Stimulated activated CD8-positive, alpha-beta memory T cell treated with anti-CD3 and anti-CD28 coated beads, Interleukin-15, amount 100 ng/mL, for 24 hours (primary cell): ENCODE measurements at regions not wholly inside any gene's neighbourhood (a gene's known extent, or its start where the extent isn't known, plus 50 kb on each side); places are given as distances from the start of the nearest gene placed in this dataset.
"Not testable (repeated sequence)": the region's sequence is repeated elsewhere in the genome, so short reads cannot be mapped to it uniquely, and the experiment has no call there.

Experiments used
- DNase-seq: peaks from one replicate; pipeline ENCODE4 v3.0.0-alpha.2; 2020; ENCODE audit warnings: low read depth

DNA sequence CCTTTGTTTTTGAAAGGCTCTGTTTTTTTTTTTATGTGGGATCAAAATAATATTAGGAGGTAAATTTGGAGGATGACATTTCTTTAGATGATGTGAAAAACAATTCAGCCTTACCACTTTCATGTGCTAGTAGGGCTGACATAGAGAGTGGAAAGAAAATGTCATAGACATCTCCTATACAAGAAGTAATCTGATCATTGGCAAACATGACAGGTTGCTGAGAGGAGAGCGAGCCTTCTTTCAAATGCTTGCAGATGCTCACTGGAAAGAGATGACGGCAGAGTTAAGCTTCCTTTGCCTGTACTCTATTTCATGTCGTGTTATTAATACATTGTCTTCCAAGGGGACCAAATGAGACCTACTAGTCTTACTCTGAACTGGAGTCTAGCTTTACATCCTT, 160.1 kb upstream of the DAP start:
- DNase-seq = no peak

- no peak for DNase-seq
Observed at GRCh38 chr5:10920400-10920799, 159.4 kb upstream of the DAP start.

DNA sequence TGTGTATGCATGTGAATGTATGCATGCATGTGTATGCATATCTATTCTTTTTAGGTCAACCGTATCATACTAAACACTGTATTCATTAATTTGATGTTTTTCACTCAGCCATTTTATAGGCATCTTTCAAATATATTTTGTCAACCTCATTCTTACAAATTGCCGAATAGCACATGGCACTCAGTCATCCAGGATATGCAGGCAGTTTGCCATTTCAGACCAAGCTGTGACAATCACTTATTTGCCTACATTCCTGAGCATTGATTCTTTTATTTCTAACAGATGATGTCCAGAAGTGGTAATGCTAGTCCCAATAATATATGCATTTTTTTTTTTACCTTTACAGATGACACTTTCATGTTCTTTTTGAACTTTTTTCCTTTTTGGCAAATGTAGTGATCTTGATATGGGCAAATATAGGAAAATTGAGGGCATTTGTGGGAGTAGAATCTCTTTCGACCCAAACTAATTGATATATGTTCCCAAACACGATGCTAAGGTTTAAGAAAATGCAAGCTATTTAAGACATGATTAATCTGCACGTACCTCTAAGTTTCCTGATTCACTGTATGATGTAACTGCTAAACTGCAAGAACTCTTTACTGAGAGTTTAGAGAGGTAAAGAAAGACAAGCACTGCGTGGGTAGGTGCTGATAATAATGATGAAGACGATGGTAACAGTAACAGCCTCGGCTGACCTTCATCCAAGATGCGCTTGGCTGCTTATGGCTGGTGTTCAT, 153.9 kb upstream of the DAP start:
- no peak for DNase-seq

DNA sequence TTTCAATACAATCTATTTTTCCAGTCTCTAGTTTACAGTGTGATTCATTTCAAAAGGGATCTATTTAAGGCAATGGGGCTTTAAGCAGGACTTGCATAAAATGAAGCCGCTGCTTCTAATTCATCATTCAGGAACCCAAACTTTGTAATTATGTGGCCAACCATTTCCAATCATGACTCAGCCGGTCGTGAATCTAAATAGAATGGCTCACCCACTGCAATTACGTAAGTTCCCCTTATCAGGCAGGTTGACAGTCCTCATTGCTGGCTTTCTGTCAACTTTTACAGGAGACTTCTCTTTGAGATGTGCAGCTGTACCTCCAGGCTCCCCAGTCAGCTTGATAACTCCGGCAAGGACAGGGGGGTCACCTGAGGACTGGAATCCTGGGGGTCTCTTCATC, 152.8 kb upstream of the DAP start:
- no peak for DNase-seq

- DNase-seq = no peak
Observed at GRCh38 chr5:10913181-10913810, 152.3 kb upstream of the DAP start.

- DNase-seq = no peak
Observed at GRCh38 chr5:10912435-10912834, 151.4 kb upstream of the DAP start.

GRCh38 chr5:10910261-10910660, 149.2 kb upstream of the DAP start:
- no peak for DNase-seq

DNA sequence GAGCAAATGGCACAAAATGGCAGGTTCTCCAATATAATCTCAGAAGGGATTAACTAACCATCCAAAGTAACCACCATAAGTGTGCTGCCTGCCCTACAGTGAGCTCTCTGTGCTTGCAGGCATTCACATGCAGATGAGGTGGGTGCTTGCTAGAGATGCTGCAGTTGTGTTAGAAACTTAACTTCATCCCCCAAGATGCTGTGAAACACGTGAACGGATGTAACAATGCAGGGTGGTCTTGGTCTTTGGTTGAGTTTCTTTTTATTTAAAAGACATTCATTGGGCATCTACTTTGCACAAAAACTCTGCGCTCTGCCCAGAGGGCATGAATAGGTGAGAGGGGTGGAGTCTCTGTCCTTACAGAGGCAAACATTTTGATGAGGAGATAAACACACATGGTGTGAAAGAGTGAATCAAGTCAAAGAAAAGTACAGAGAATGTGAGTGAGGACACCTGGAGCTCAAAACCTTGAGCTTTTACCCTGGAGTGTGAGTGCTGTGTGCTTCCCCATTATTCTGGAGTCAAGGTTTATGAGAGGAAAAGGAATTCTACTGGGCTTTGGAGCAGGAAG, 143.9 kb upstream of the DAP start:
- DNase-seq = no peak

DNA sequence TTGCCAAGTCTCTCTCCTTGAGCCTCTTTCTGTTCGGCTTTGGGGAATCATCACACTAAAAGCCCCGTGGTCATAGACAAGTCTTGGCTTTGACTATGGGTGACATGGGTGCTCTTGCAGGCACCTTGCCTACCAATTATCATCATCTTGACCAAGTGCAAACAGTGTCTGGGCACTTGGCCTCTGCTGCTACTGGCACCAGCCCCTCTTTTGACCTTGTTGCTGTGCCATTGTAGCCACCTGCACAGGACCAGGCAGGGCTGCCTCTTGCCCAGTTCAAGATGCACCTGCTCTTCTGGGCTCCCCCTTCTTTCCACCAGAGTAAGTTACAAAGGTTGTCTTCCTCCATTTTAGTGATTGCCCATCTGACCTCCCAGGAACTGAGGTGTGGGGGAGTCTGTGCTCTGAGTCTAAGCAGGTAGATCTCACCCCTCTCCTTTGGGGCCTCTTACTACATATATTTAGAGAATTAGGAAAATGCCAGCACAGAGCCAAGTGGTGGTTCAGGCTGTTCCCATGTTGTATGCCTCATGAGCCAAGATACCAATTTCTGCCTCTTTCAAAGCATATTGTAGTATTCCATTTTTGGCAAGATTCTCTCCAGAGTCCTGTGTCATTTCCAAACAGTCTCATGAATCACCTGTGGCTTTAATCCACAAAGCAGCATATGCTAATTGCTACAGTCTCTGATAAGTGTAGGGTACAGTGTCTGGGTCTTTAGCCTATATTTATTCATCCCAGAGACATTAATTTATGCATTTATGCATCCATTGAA, 142.9 kb upstream of the DAP start:
- no peak for DNase-seq

DNA sequence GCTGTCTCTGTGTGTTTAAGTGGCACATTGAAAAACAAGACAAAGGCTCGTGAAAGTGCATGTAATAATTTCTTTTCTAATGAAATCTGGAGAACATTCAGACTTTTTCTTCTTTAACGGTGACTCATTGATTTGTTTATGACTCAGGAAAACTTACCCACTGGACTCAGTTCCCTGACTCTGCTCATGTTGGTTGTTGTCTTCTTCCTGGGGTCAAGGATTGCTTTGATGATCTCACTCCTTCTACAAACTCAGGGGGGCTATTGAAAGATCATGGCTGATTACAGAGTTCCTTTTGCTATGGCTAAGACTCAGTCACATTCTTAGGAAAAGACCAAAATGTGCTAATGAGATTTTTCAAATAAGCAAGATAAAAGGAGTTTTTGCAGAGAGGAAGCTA, 141.1 kb upstream of the DAP start:
- no peak for DNase-seq

DNA sequence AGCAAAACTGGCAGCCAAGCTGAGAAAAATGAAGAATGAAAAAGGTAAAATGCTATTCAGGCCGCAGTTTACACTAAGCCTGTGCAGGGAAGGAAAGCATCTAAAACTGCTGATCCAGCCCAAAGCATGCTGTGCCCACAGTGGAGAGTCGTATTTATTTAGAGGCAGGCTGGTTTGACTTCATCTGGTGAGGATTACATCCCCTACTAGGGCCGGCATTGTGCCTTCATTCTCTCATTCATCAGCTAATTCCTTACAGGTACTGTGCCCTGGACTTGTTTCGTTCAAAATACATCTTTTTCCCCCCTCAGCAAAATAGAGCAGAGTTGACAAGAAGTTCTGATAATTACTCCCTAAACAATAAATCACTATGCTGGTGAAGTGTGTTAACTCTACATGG, 137.5 kb upstream of the DAP start:
- DNase-seq = no peak

DNA sequence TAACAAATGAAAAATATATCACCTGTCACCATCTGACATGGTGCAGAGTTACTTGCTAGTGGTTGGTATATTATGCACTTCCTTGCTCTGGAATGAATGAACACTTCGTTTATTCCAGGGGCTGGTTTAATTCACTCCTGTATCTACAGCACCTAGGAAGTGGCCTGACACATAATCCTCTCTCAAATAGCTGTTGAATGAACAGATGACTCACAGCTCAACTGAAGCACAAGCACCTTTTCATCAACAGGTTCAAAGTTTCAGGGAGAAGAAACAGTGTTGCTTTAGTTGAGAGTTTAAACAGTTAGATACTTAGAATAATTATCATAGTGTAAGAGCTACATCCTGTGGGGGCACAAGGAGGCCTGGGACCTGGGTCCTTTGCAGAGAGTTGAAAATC, 135.0 kb upstream of the DAP start:
- DNase-seq = no peak

DNA sequence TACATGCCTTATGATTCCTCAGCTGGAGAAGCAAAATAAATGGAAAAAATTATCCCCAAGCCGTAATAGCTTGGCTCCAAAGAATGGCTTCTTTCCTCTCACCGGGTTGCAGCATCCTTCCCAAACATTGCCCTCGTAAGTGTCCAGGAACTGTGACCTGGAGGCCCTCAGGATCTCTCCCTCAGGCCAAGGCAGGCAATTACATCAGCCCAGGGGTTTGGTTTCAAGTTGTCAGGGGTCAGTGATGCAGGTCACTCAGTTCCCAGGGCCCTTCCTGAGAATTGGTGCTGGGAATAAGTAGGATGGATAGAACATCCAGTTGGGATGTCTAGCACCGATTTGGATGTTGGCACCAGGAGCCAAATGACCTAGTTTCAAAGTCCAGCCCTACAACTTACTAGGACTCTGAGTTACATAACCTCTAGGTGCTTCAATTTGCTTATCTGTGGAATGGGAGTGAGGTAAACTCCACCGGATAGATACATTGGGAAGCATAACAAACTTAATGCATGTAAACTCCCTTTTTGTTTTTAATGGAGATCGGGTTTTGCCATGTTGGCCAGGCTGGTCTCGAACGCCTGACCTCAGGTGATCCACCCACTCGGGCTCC, 133.5 kb upstream of the DAP start:
- no peak for DNase-seq

- no peak for DNase-seq
Observed at GRCh38 chr5:10892911-10893215, 131.8 kb upstream of the DAP start.

- DNase-seq = no peak
Observed at GRCh38 chr5:10892147-10892910, 131.3 kb upstream of the DAP start.

- no peak for DNase-seq
Observed at GRCh38 chr5:10891193-10891592, 130.2 kb upstream of the DAP start.

GRCh38 chr5:10886497-10886896, 125.5 kb upstream of the DAP start:
- DNase-seq = no peak

- DNase-seq = no peak
Observed at GRCh38 chr5:10885026-10885425, 124.0 kb upstream of the DAP start.

GRCh38 chr5:10883945-10884344, 122.9 kb upstream of the DAP start:
- DNase-seq = not testable (repeated sequence)

GRCh38 chr5:10880934-10881333, 119.9 kb upstream of the DAP start:
- DNase-seq = no peak

DNA sequence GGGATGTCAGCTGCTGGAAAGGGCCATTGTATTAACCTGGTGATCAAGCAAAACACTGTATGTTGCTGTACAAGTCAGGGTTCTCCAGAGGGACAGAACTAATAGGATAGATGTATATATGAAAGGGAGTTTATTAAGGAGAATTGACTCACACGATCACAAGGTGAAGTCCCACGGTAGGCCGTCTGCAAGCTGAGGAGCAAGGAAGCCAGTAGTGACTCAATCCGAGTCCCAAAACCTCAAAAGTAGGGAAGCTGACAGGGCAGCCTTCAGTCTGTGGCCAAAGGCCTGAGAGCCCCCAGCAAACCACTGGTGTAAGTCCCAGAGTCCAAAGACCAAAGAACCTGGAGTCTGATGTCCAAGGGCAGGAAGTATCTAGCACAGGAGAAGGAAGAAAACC, 116.0 kb upstream of the DAP start:
- not testable (repeated sequence) for DNase-seq
